GM19025 (cell line): ENCODE measurements at regions not wholly inside any gene's neighbourhood (a gene's known extent, or its start where the extent isn't known, plus 50 kb on each side); places are given as distances from the start of the nearest gene placed in this dataset.
"Not testable (repeated sequence)": the region's sequence is repeated elsewhere in the genome, so short reads cannot be mapped to it uniquely, and the experiment has no call there.

Experiments
- ATAC-seq: cut with Tn5 transposase; IDR thresholded peaks from one replicate; pipeline ENCODE4 v1.9.1; 2021; ENCODE audit warnings: mild to moderate bottlenecking, low read depth, moderate library complexity; ENCODE audit not compliant: unreplicated experiment

DNA sequence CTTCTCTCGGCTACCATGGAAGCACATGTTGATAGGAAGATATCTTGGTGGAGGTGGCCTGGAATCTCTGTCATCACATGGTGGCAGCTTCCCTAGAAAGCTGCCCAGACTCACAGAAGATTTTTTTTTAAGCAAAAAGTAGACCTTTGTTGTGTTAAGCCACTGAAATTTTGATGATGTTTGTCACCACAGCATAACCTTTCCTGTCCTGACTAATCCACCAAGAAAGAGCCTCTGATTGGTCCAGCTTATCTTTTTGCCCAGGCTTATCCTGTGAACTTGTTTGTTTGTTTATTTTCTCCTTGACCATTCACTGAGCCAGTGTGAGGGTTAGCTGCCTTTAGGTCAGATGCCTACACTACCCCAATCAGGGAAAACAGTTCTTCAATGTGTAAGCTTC lies 96.5 kb upstream of the LHX1 start:
- no peak for ATAC-seq

GRCh38 chr17:36842231-36842819 lies 95.0 kb upstream of the LHX1 start:
- ATAC-seq, result no peak

- no peak for ATAC-seq
These were observed 94.2 kb upstream of the LHX1 start for GRCh38 chr17:36842963-36843558.

DNA sequence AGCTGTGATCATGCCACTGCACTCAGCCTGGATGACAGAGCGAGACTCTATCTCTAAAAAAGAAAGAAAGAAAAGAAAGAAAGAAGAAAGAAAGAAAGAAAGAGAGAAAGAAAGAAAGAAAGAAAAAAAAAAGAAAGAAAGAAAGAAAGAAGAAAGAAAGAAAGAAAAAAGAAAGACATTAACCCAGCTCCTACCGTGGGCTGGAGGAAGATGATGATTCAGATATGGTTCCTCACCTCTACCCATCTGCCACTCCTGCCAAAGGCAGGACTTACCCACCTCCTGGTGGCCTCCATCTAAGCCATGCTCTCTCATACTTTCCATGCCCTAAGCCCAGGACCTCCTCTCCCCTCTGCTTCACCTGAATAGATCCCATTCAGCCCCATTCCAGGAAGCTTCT lies 93.3 kb upstream of the LHX1 start:
- no peak for ATAC-seq

- no peak for ATAC-seq
These were observed 92.7 kb upstream of the LHX1 start for GRCh38 chr17:36844601-36845000.

DNA sequence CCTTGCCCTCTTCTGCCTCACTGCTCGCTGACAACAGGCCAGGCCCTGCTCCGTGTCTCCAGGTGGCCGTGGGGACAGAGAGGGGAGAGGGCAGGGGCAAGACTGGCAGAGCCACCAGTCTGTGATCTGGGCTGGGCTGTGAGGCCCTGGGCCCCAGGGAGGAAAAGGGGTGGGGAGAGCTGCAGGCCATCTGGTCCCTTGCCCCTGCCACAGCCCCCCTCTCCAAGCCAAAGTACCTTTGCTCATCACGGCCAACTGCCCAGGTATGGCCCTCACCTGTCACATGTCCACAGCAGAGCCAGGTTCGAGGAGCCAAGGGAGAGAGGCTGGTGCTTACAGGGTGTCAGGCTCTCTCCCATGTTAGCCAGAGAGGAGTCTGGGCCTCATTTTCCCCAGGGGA lies 91.4 kb upstream of the LHX1 start:
- no peak for ATAC-seq

DNA sequence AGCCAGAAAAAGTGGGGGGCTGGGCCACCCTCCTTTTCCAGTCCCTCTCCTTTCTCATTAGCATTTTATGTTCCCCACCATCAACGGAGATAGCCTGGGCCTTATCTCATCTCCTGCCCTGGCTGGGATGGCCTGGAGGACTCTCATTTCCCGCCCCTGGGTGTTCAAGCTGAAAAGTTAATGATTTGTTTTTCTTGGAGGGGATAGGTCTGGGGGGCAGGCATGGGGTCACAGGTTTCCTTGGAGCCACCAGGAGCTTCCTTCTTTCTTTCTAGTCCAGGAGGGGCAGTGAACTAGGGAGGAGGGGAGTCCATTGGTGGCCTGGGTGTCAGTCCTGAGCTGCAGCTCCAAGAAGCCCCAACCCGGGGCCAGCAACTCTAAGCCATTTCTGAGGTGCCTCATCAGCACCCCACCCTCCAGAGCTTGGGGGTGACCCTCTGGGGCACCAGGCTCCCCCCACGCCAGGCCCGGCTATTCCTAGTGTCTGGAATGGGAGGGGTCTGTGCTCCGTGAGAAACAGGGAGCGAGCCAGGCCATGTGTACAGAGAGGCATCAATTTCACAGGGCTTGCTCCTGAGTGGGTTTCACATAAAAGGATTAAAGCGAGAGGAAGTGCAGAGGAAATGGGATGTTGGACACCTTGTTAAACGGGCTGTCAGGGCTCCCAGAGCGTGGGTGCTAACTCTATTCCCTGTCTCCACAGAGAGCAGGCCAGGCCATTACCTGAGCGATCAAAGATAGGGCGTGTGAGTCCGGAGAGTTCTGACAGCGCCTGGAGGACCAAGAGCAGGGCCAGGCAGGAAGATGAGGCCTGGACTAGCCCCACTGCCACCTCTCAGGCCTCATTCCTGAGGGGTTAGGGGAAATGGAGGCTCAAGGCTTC lies 90.6 kb upstream of the LHX1 start:
- no peak for ATAC-seq

DNA sequence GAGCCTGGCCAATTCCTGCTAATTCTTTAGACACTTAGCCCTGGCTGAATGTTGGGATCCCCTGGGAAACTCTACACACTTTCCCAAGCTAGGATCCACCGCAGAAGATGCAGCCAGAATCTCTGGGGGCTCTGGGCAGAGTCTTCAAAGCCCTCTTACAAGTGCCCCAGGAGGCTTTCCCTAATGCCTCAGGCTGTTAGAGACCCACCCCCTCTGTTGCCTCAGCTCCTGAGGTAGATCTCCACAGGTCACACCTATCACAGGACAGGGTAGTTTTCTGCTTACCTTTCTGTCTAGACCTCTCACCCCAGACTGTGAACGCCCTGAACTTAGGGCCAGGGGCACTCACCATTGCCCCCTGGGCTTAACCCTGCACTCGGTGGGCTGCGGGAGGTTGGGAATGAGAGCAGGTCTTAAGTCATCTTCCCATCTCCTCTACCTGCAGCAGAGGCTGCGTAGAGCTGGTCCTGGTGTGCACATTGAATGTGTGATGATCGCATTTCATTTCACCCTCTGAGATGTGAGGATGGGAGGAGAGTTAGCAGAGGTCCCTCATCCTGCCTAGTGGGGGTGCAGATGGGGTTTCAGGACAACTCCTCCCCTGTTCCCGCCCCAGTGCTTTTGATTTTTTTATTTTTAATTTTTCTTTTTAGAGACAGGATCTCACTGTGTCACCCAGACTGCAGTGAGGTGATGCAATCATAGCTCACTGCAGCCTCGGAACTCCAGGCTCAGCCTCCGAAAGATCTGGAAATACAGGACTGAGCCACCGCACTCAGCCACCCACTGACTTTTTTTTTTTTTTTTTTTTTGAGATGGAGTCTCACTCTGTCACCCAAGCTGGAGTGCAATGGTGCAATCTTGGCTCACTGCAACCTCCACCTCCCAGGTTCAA lies 89.0 kb upstream of the LHX1 start:
- ATAC-seq, result no peak

- not testable (repeated sequence) for ATAC-seq
These were observed 88.3 kb upstream of the LHX1 start for GRCh38 chr17:36849020-36849419.

GRCh38 chr17:36849871-36850348 lies 87.4 kb upstream of the LHX1 start:
- no peak for ATAC-seq

- no peak for ATAC-seq
These were observed 86.5 kb upstream of the LHX1 start for GRCh38 chr17:36850790-36851189.

- ATAC-seq, result no peak
These were observed 86.0 kb upstream of the LHX1 start for GRCh38 chr17:36851250-36851649.

- ATAC-seq, result not testable (repeated sequence)
These were observed 84.8 kb upstream of the LHX1 start for GRCh38 chr17:36852478-36852877.

- ATAC-seq, result no peak
These were observed 82.3 kb upstream of the LHX1 start for GRCh38 chr17:36854982-36855381.

DNA sequence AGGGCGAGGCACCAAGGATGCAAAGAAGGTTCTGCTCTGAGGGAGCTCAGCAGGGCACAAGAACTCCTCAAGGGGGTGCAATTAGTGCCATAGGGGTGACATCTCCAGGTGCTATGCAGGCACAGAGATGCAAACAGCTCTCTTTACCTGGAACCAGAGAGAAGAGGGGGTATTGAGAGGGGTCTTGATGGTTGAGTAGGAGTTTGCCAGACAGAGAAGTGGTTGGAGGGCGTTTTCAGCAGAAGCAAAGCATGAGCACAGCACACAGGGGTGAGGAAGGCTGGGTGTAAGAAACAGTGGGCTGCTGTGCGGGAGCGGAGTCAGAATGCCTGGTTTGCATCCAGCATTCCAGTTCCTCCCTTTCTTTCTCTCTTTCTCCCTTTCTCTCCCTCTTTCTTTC lies 81.8 kb upstream of the LHX1 start:
- no peak for ATAC-seq

DNA sequence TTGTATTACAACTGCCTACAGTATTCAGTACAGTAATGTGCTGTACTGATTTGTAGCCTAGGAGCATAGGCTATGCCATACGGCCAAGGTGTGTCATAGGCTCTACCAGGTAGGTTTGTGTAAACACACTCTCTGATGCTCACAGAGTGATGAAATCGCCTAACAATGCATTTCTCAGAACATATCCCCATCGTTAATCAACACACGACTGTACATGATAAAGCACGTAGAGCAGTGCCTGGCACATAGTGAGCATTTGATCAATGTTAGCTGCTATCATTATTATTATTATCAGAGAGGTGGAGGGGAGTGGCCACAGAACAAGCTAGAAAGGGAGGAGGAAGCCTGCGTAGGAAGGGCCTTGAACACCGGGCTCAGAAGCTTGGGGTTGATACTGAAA lies 81.1 kb upstream of the LHX1 start:
- no peak for ATAC-seq

DNA sequence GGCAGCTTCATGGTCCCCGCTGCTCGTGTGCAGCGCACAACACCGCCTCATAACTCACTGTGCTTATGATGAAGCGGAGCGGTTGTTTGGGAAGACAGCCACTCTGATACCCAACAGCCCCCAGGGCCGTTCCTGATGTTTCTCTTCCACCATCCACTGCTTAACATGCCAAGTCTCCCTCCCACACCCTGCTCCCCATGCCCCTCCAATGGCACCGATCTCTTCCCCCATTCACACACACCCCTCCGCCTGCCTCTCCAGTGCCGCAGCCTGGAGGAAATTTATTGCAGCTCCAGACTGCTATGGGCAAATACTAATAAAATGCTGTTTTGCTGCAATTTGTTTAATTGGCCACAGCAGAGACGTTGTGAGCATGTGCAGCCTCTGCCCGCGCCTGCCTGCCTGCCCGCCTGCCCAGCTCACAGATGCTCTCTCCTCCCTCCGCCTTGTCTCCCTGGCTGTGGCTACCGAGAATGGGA lies 80.3 kb upstream of the LHX1 start:
- no peak for ATAC-seq

- ATAC-seq, result no peak
These were observed 79.6 kb upstream of the LHX1 start for GRCh38 chr17:36857698-36858097.

- ATAC-seq, result no peak
These were observed 78.9 kb upstream of the LHX1 start for GRCh38 chr17:36858119-36859002.

DNA sequence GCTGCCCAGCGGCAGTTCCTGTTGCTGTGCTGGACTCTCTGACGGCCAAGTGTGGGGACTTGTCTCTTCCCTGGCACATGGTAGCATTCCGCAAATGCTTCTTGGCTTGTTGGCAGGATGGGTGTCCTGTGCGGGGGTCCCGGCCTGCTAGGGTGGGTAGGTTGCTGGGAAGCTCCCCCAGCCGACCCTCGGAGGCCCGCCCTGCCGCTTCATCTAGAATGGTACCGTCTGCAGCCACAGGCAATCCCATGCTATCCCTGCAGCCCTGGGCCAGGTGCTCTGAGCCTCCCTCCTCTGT lies 78.3 kb upstream of the LHX1 start:
- ATAC-seq, result no peak
